SK-N-SH treated with all-trans-retinoic acid at 6 μM for 48 hours (cell line): ENCODE measurements at regions not wholly inside any gene's neighbourhood (a gene's known extent, or its start where the extent isn't known, plus 50 kb on each side); places are given as distances from the start of the nearest gene placed in this dataset.
A peak's percentile ranks its signal among the peaks of the same experiment; 100 is the strongest.

Experiments used
- ATAC-seq: fragments of 200-7000 bp; cut with Tn5 transposase; 3 replicates; pipeline ENCODE4 v1.9.1; 2020; ENCODE audit warnings: mild to moderate bottlenecking, moderate library complexity
- ARNTL ChIP-seq: fragments of 450-650 bp; formaldehyde crosslinking; IDR thresholded peaks from 2 replicates; pipeline ENCODE4 v1.5.0; 2020; ENCODE audit warnings: low read depth, mild to moderate bottlenecking, moderate library complexity, borderline replicate concordance
- BACH2 ChIP-seq: fragments of 250-450 bp; sonication (Bioruptor Pico); IDR thresholded peaks from 2 replicates; pipeline ENCODE4 v1.9.0; 2021; ENCODE audit warnings: mild to moderate bottlenecking, borderline replicate concordance
- CSDC2 ChIP-seq: fragments of 250-450 bp; sonication (Bioruptor Pico); IDR thresholded peaks from 2 replicates; pipeline ENCODE4 v1.5.0; 2020; ENCODE audit warnings: mild to moderate bottlenecking, moderate library complexity
- ESRRG ChIP-seq: fragments of 250-450 bp; sonication (Bioruptor Pico); IDR thresholded peaks from 2 replicates; pipeline ENCODE4 v1.6.1; 2021; ENCODE audit warnings: mild to moderate bottlenecking
- GLIS3 ChIP-seq: fragments of 250-450 bp; sonication (Bioruptor Pico); IDR thresholded peaks from 2 replicates; pipeline ENCODE4 v1.5.0; 2020; ENCODE audit warnings: mild to moderate bottlenecking, moderate library complexity
- ISL1 ChIP-seq: fragments of 250-450 bp; sonication (Bioruptor Pico); IDR thresholded peaks from 2 replicates; pipeline ENCODE4 v2.1.2; 2022; ENCODE audit warnings: mild to moderate bottlenecking, moderate library complexity
- OSR1 ChIP-seq: fragments of 250-450 bp; sonication (Bioruptor Pico); IDR thresholded peaks from 2 replicates; pipeline ENCODE4 v1.8.0; 2022; ENCODE audit warnings: moderate library complexity, mild to moderate bottlenecking, inconsistent platforms
- PATZ1 ChIP-seq: fragments of 250-450 bp; sonication (Bioruptor Pico); IDR thresholded peaks from 2 replicates; pipeline ENCODE4 v1.8.0; 2020; ENCODE audit warnings: mild to moderate bottlenecking, moderate library complexity, borderline replicate concordance
- POU6F1 ChIP-seq: fragments of 250-450 bp; sonication (Bioruptor Pico); IDR thresholded peaks from 2 replicates; pipeline ENCODE4 v1.8.0; 2021; ENCODE audit warnings: low read depth, mild to moderate bottlenecking, moderate library complexity, borderline replicate concordance
- PPARA ChIP-seq: fragments of 250-450 bp; sonication (Bioruptor Pico); IDR thresholded peaks from 2 replicates; pipeline ENCODE4 v1.5.0; 2020; ENCODE audit warnings: mild to moderate bottlenecking, borderline replicate concordance
- RARB ChIP-seq: fragments of 250-450 bp; sonication (Bioruptor Pico); IDR thresholded peaks from 2 replicates; pipeline ENCODE4 v1.8.0; 2021; ENCODE audit warnings: mild to moderate bottlenecking, moderate library complexity
- SNAI2 ChIP-seq: fragments of 250-450 bp; sonication (Bioruptor Pico); IDR thresholded peaks from 2 replicates; pipeline ENCODE4 v1.5.0; 2020; ENCODE audit warnings: mild to moderate bottlenecking, moderate library complexity
- TCF4 ChIP-seq: fragments of 250-450 bp; sonication (Bioruptor Pico); IDR thresholded peaks from 2 replicates; pipeline ENCODE4 v1.8.0; 2021; ENCODE audit warnings: mild to moderate bottlenecking, moderate library complexity, borderline replicate concordance
- TOX ChIP-seq: fragments of 250-450 bp; sonication (Bioruptor Pico); IDR thresholded peaks from 2 replicates; pipeline ENCODE4 v1.8.0; 2021; ENCODE audit warnings: mild to moderate bottlenecking, moderate library complexity, borderline replicate concordance
- ZC3H10 ChIP-seq: fragments of 250-450 bp; sonication (Bioruptor Pico); IDR thresholded peaks from 2 replicates; pipeline ENCODE4 v1.5.1; 2021; ENCODE audit warnings: mild to moderate bottlenecking, moderate library complexity
- ZFP3 ChIP-seq: fragments of 250-450 bp; sonication (Bioruptor Pico); IDR thresholded peaks from 2 replicates; pipeline ENCODE4 v1.5.0; 2020; ENCODE audit warnings: mild to moderate bottlenecking, moderate library complexity
- ZFP30 ChIP-seq: fragments of 450-650 bp; formaldehyde crosslinking; IDR thresholded peaks from 2 replicates; pipeline ENCODE4 v1.5.0; 2022; ENCODE audit warnings: mild to moderate bottlenecking, moderate library complexity
- ZNF565 ChIP-seq: fragments of 450-650 bp; formaldehyde crosslinking; conservative IDR thresholded peaks from 2 replicates; pipeline ENCODE4 v1.5.0; 2020; ENCODE audit warnings: low read depth, mild to moderate bottlenecking, moderate library complexity
- ZNF70 ChIP-seq: fragments of 450-650 bp; formaldehyde crosslinking; IDR thresholded peaks from 2 replicates; pipeline ENCODE4 v1.5.0; 2020; ENCODE audit warnings: mild to moderate bottlenecking, moderate library complexity
- ZNF8 ChIP-seq: fragments of 450-650 bp; formaldehyde crosslinking; IDR thresholded peaks from 2 replicates; pipeline ENCODE4 v1.5.0; 2020; ENCODE audit warnings: mild to moderate bottlenecking, moderate library complexity
- TF ChIP-seq, protein P1 (sequence below): fragments of 250-450 bp; sonication (Bioruptor Pico); IDR thresholded peaks from 2 replicates; pipeline ENCODE4 v1.5.1; 2020; ENCODE audit warnings: low read depth, mild to moderate bottlenecking, moderate library complexity
- TF ChIP-seq, protein P2 (sequence below): fragments of 250-450 bp; sonication (Bioruptor Pico); IDR thresholded peaks from 2 replicates; pipeline ENCODE4 v1.5.0; 2020; ENCODE audit warnings: mild to moderate bottlenecking, moderate library complexity

DNA sequence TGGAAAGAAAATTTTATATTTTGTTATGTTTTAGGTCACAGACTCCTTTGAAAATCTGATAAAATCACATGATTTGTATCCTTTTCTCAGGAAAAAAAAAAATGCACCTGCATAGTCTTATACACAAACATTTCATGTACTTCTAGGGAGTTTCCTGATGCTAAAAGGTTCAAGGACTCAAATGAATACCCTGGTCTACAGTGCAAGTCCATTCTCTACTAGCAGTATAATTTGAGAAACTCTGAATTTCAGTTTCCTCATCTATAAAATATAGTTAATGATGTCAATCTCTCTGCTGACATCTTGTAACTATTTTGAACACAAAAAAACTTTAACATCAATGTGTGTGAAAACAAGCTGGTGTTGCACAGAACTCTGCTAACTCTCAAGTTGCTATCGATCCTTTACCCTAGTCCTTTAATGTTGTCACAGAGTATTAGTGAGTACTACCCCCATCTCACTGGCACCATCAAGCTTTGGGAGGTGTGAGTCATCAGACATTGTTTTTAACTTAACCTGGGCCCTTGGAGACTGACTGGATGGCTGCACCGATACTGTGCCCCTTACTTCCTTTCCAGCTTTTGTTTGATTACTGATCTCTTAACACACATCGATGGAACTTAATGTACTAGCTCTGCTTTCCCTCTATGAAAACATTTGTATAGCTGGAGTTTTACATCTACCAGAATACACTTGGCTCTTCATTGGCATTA is 251.9 kb upstream of the SOX5 start:
- TF ChIP-seq SNAI2 (no peak), CSDC2 (CRISPR knock-in tag) (no peak), ZFP3 (CRISPR knock-in tag) (no peak), ZNF70 (CRISPR knock-in tag) (no peak), TCF4 (CRISPR knock-in tag) (no peak), GLIS3 (no peak), TOX (no peak), OSR1 (CRISPR knock-in tag) (no peak), ZC3H10 (CRISPR knock-in tag) (no peak), PATZ1 (CRISPR knock-in tag) (no peak), ESRRG (no peak), ISL1 (CRISPR knock-in tag) (no peak), BACH2 (CRISPR knock-in tag) (no peak)
- TF ChIP-seq, protein P1, sequence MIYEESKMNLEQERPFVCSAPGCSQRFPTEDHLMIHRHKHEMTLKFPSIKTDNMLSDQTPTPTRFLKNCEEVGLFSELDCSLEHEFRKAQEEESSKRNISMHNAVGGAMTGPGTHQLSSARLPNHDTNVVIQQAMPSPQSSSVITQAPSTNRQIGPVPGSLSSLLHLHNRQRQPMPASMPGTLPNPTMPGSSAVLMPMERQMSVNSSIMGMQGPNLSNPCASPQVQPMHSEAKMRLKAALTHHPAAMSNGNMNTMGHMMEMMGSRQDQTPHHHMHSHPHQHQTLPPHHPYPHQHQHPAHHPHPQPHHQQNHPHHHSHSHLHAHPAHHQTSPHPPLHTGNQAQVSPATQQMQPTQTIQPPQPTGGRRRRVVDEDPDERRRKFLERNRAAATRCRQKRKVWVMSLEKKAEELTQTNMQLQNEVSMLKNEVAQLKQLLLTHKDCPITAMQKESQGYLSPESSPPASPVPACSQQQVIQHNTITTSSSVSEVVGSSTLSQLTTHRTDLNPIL (CRISPR knock-in tag): no peak
- TF ChIP-seq, all 23 proteins: peak for 0
- ATAC-seq: no peak

- no peak for TF ChIP-seq GLIS3
- TF ChIP-seq TCF4 (CRISPR knock-in tag): no peak
- TF ChIP-seq, protein P2, sequence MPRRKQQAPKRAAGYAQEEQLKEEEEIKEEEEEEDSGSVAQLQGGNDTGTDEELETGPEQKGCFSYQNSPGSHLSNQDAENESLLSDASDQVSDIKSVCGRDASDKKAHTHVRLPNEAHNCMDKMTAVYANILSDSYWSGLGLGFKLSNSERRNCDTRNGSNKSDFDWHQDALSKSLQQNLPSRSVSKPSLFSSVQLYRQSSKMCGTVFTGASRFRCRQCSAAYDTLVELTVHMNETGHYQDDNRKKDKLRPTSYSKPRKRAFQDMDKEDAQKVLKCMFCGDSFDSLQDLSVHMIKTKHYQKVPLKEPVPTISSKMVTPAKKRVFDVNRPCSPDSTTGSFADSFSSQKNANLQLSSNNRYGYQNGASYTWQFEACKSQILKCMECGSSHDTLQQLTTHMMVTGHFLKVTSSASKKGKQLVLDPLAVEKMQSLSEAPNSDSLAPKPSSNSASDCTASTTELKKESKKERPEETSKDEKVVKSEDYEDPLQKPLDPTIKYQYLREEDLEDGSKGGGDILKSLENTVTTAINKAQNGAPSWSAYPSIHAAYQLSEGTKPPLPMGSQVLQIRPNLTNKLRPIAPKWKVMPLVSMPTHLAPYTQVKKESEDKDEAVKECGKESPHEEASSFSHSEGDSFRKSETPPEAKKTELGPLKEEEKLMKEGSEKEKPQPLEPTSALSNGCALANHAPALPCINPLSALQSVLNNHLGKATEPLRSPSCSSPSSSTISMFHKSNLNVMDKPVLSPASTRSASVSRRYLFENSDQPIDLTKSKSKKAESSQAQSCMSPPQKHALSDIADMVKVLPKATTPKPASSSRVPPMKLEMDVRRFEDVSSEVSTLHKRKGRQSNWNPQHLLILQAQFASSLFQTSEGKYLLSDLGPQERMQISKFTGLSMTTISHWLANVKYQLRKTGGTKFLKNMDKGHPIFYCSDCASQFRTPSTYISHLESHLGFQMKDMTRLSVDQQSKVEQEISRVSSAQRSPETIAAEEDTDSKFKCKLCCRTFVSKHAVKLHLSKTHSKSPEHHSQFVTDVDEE (CRISPR knock-in tag): no peak
- no peak for TF ChIP-seq RARB (CRISPR knock-in tag)
- ATAC-seq: no peak
Observed at GRCh38 chr12:24200010-24200409, 250.5 kb upstream of the SOX5 start.

DNA sequence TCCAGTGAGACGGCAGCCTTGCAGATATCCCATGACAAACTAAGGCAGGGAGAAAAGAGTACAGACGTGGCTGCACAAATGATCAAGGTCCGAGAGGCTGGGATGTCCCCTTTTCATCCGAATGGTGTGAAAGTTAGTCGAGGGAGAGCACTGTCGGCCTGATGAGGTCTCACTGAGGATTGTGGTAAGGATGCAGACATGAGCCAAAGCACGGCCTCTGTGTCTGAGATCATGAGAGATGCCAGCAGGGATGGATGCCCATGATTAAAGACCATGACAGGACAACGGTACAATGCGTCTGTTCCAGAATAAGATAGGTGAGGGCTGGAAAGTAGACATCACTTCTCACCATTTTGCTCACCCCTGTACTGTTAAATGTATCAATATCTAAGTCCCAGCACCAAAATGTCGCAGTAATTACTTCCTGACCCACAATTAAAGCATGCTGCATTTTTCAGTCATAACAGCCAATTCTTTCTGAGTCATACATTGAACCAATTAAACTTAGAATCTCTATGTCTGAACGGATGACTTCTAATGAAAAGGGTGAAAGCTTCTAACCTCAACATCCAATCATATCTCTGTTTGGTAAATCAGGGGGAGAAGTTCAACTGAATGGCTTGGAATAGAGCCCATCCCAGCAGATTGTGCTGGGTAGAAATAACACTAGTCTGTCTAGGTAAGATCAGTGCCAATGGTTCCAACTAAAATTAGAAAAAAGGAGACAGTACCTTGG is 249.6 kb upstream of the SOX5 start:
- ATAC-seq: peak; percentile 22; the same call in 2 of the 3 replicates
- TF ChIP-seq ZNF565 (no peak), ISL1 (CRISPR knock-in tag) (no peak), ZFP30 (CRISPR knock-in tag) (no peak)
- TF ChIP-seq, all 23 proteins: peak for 0

- TF ChIP-seq, protein P2 (CRISPR knock-in tag): no peak
- no peak for TF ChIP-seq TOX
- no peak for TF ChIP-seq POU6F1 (CRISPR knock-in tag)
- no peak for TF ChIP-seq GLIS3
- no peak for TF ChIP-seq PPARA (CRISPR knock-in tag)
- TF ChIP-seq PATZ1 (CRISPR knock-in tag): no peak
- no peak for TF ChIP-seq ARNTL (CRISPR knock-in tag)
- no peak for TF ChIP-seq ZNF8 (CRISPR knock-in tag)
- TF ChIP-seq ESRRG: no peak
- TF ChIP-seq ZC3H10 (CRISPR knock-in tag): no peak
- TF ChIP-seq ZFP3 (CRISPR knock-in tag): no peak
Observed at GRCh38 chr12:24198070-24198469, 248.6 kb upstream of the SOX5 start.

More at GRCh38 chr12:24198070-24198469, 248.6 kb upstream of the SOX5 start:
- ATAC-seq: peak; percentile 63
